ENCODE measurements at regions not wholly inside any gene's neighbourhood (a gene's known extent, or its start where the extent isn't known, plus 50 kb on each side); places are given as distances from the start of the nearest gene placed in this dataset.
A peak's percentile ranks its signal among the peaks of the same experiment; 100 is the strongest.

GRCh38 chr21:28174701-28175100 lies 818.0 kb downstream of the LTN1 start:
- no peak overlapping the region for H3K27ac ChIP-seq (ENCODE audit: low read depth in 1 of 2, low read length in 2 of 2)
- H3K4me1 Mint-ChIP-seq: no peaks in the 10 kb centered on the region
- H3K27me3 Mint-ChIP-seq (ENCODE audit: low read depth in 3 of 3): peaks cover 0 to 2% (median 0%) of the 10 kb centered on the region in 3 donors
- intact Hi-C loops (cut with micrococcal nuclease): no loop called here
- no peaks in the 10 kb centered on the region for H3K4me1 ChIP-seq (ENCODE audit: control insufficient read depth in 1 of 2, insufficient read depth in 2 of 2, low read length in 2 of 2)
- DNase-seq: no peak
- peak overlapping the region in 1 of 7 donors; percentile 28 for H3K27ac Mint-ChIP-seq
- no peak for TF ChIP-seq CTCF (IDR thresholded peaks at IDR 0.05)
- H3K36me3 Mint-ChIP-seq: no peaks in the 10 kb centered on the region
- no peaks in the 10 kb centered on the region for H3K36me3 ChIP-seq (replicated peaks in 1 of 2; ENCODE audit: control insufficient read depth in 1 of 2, insufficient read depth in 2 of 2, low read length in 2 of 2)
- no peaks in the 10 kb centered on the region for H4K20me1 ChIP-seq (ENCODE audit: insufficient read depth, low read length)
- H3K4me3 Mint-ChIP-seq: no peak overlapping the region
- H3K9ac ChIP-seq (ENCODE audit: insufficient read depth, low read length, poor library complexity, severe bottlenecking): no peak overlapping the region
- H3K79me2 ChIP-seq (ENCODE audit: insufficient read depth, low read length): no peaks in the 10 kb centered on the region
- H3K9me3 Mint-ChIP-seq: peaks cover 0 to 10% (median 8%) of the 10 kb centered on the region in 7 donors
- no peak overlapping the region for H3K4me2 ChIP-seq (replicated peaks; ENCODE audit: extremely low read depth, low read length, poor library complexity, severe bottlenecking)
- H3K9me3 ChIP-seq (replicated peaks in 1 of 2; ENCODE audit: control insufficient read depth in 1 of 2, insufficient read depth in 1 of 2, low read length in 2 of 2): peaks cover 0 to 3% of the 10 kb centered on the region in 2 donors
- no peak overlapping the region for H2AFZ ChIP-seq (ENCODE audit: insufficient read depth, low read depth, low read length, poor library complexity, severe bottlenecking)
- H3K27me3 ChIP-seq (ENCODE audit: control insufficient read depth in 2 of 2, insufficient read depth in 2 of 2, low read length in 2 of 2): no peaks in the 10 kb centered on the region
- H3K4me3 ChIP-seq (replicated peaks in 1 of 3; ENCODE audit: low read depth in 2 of 3, low read length in 3 of 3): no peak overlapping the region

GRCh38 chr21:28174006-28174405 lies 818.7 kb downstream of the LTN1 start:
- Mint-ChIP-seq H3K36me3 (no peaks in the 10 kb centered on the region), H3K27ac (peak overlapping the region in 1 of 7 donors; percentile 13), H3K4me3 (no peak overlapping the region), H3K9me3 (peaks cover 0 to 10% (median 8%) of the 10 kb centered on the region in 7 donors), H3K4me1 (no peaks in the 10 kb centered on the region), H3K27me3 (ENCODE audit: low read depth in 3 of 3) (peaks cover 0 to 2% (median 0%) of the 10 kb centered on the region in 3 donors)
- WGBS (ENCODE audit: insufficient coverage): 71% methylated on average over 1 of the region's 2 CpGs
- Histone ChIP-seq H2AFZ (ENCODE audit: insufficient read depth, low read depth, low read length, poor library complexity, severe bottlenecking) (no peak overlapping the region), H3K4me2 (replicated peaks; ENCODE audit: extremely low read depth, low read length, poor library complexity, severe bottlenecking) (no peak overlapping the region), H3K36me3 (replicated peaks in 1 of 2; ENCODE audit: control insufficient read depth in 1 of 2, insufficient read depth in 2 of 2, low read length in 2 of 2) (no peaks in the 10 kb centered on the region), H3K9me3 (replicated peaks in 1 of 2; ENCODE audit: control insufficient read depth in 1 of 2, insufficient read depth in 1 of 2, low read length in 2 of 2) (peaks cover 0 to 3% of the 10 kb centered on the region in 2 donors), H3K4me3 (replicated peaks in 1 of 3; ENCODE audit: low read depth in 2 of 3, low read length in 3 of 3) (no peak overlapping the region), H3K9ac (ENCODE audit: insufficient read depth, low read length, poor library complexity, severe bottlenecking) (no peak overlapping the region), H3K27ac (ENCODE audit: low read depth in 1 of 2, low read length in 2 of 2) (no peak overlapping the region), H3K79me2 (ENCODE audit: insufficient read depth, low read length) (no peaks in the 10 kb centered on the region), H4K20me1 (ENCODE audit: insufficient read depth, low read length) (no peaks in the 10 kb centered on the region), H3K27me3 (ENCODE audit: control insufficient read depth in 2 of 2, insufficient read depth in 2 of 2, low read length in 2 of 2) (no peaks in the 10 kb centered on the region), H3K4me1 (ENCODE audit: control insufficient read depth in 1 of 2, insufficient read depth in 2 of 2, low read length in 2 of 2) (no peaks in the 10 kb centered on the region)
- intact Hi-C loops (cut with micrococcal nuclease): no loop called here
- no peak for TF ChIP-seq CTCF (IDR thresholded peaks at IDR 0.05)
- no peak for DNase-seq
